IMR-90 (cell line): ENCODE measurements at regions not wholly inside any gene's neighbourhood (a gene's known extent, or its start where the extent isn't known, plus 50 kb on each side); places are given as distances from the start of the nearest gene placed in this dataset.

Source experiments
- ATAC-seq: fragments of 200-7000 bp; cut with Tn5 transposase; 2 replicates; pipeline ENCODE4 v1.9.1; 2020; ENCODE audit warnings: low read depth, mild to moderate bottlenecking, moderate library complexity
- BruUV-seq: library from RNA; stranded (reverse); fragments of 400-500 nt; replicated peaks from 2 replicates; lab custom pipeline; 2021; lab: Mats Ljungman, UMichigan
- CTCF ChIA-PET: fragments of 300-600 bp; formaldehyde crosslinking; extraction: SDS; loops from one replicate; lab custom pipeline; 2021; ENCODE audit warnings: antibody characterized with exemption; lab: Yijun Ruan, JAX
- POLR2A ChIA-PET: fragments of 300-600 bp; sonication (Branson Sonifier 250); formaldehyde crosslinking; loops from one replicate; lab custom pipeline; 2022; ENCODE audit warnings: antibody characterized with exemption; ENCODE audit not compliant: unreplicated experiment; lab: Charles Lee
- DNase-seq: peaks from one replicate; pipeline ENCODE4 v3.0.0; 2013
- H2AFZ ChIP-seq: replicated peaks from 2 replicates; pipeline ENCODE3; 2013; ENCODE audit warnings: low read length, mild to moderate bottlenecking; ENCODE audit not compliant: poor library complexity
- H2AK5ac ChIP-seq: 2 replicates; pipeline ENCODE4 v1.6.1; 2013; ENCODE audit warnings: low read depth, low read length, inconsistent platforms
- H2AK9ac ChIP-seq: replicated peaks from 2 replicates; pipeline ENCODE3; 2013; ENCODE audit warnings: mild to moderate bottlenecking, low read depth, low read length, moderate library complexity; ENCODE audit not compliant: poor library complexity
- H2BK120ac ChIP-seq: 2 replicates; pipeline ENCODE4 v1.6.1; 2013; ENCODE audit warnings: low read depth, low read length, inconsistent platforms
- H2BK15ac ChIP-seq: 3 replicates; pipeline ENCODE4 v1.6.1; 2013; ENCODE audit warnings: low read depth, low read length, inconsistent platforms
- H2BK20ac ChIP-seq: 2 replicates; pipeline ENCODE4 v1.6.1; 2013; ENCODE audit warnings: low read depth, mild to moderate bottlenecking, inconsistent platforms, low read length, moderate library complexity
- H2BK5ac ChIP-seq: 2 replicates; pipeline ENCODE4 v1.6.1; 2013; ENCODE audit warnings: mild to moderate bottlenecking, low read depth, low read length, inconsistent platforms; ENCODE audit not compliant: poor library complexity, severe bottlenecking
- H3K14ac ChIP-seq: replicated peaks from 2 replicates; pipeline ENCODE4 v1.6.1; 2013; ENCODE audit warnings: low read depth, low read length, inconsistent platforms
- H3K18ac ChIP-seq: 2 replicates; pipeline ENCODE4 v1.6.1; 2013; ENCODE audit warnings: low read depth, low read length, control low read depth
- H3K23ac ChIP-seq: 2 replicates; pipeline ENCODE4 v1.6.1; 2013; ENCODE audit warnings: low read depth, low read length, inconsistent platforms
- H3K27ac ChIP-seq: 2 replicates; pipeline ENCODE4 v1.5.1; 2013; ENCODE audit warnings: mild to moderate bottlenecking, control low read depth, low read length; ENCODE audit not compliant: insufficient read depth
- H3K27me3 ChIP-seq: 2 replicates; pipeline ENCODE4 v1.6.1; 2013; ENCODE audit warnings: low read length; ENCODE audit not compliant: control insufficient read depth, insufficient read depth
- H3K36me3 ChIP-seq: 2 replicates; pipeline ENCODE4 v1.6.1; 2013; ENCODE audit warnings: low read length, mixed read lengths; ENCODE audit not compliant: control insufficient read depth, insufficient read depth
- H3K4ac ChIP-seq: 2 replicates; pipeline ENCODE4 v1.6.1; 2013; ENCODE audit warnings: low read depth, low read length, inconsistent platforms
- H3K4me1 ChIP-seq: 2 replicates; pipeline ENCODE4 v1.6.1; 2013; ENCODE audit warnings: low read length, mixed read lengths; ENCODE audit not compliant: control insufficient read depth, insufficient read depth
- H3K4me2 ChIP-seq: 2 replicates; pipeline ENCODE4 v1.6.1; 2013; ENCODE audit warnings: low read depth, mild to moderate bottlenecking, control low read depth, low read length, moderate library complexity
- H3K4me3 ChIP-seq: 2 replicates; pipeline ENCODE4 v1.5.1; 2013; ENCODE audit warnings: low read depth, mild to moderate bottlenecking, control low read depth, low read length, moderate library complexity; ENCODE audit not compliant: insufficient read depth
- H3K56ac ChIP-seq: 2 replicates; pipeline ENCODE4 v1.6.1; 2013; ENCODE audit warnings: low read length, inconsistent platforms; ENCODE audit not compliant: insufficient read depth; ENCODE audit errors: extremely low read depth
- H3K79me1 ChIP-seq, 2 experiments: 2 replicates each; pipeline ENCODE4 v1.6.1; 2013; ENCODE audit warnings: low read length in 2 of 2, inconsistent platforms in 1 of 2, low read depth in 1 of 2
- H3K9ac ChIP-seq: 2 replicates; pipeline ENCODE4 v1.6.1; 2013; ENCODE audit warnings: low read depth, low read length, control low read depth
- H3K9me1 ChIP-seq: 2 replicates; pipeline ENCODE4 v1.6.1; 2013; ENCODE audit warnings: low read length, inconsistent platforms; ENCODE audit not compliant: insufficient read depth
- H3K9me3 ChIP-seq: 2 replicates; pipeline ENCODE4 v1.6.1; 2013; ENCODE audit warnings: low read length; ENCODE audit not compliant: control insufficient read depth, insufficient read depth
- H4K20me1 ChIP-seq: 2 replicates; pipeline ENCODE4 v1.6.1; 2013; ENCODE audit warnings: low read length, inconsistent platforms; ENCODE audit not compliant: insufficient read depth
- H4K5ac ChIP-seq: 2 replicates; pipeline ENCODE4 v1.6.1; 2013; ENCODE audit warnings: mild to moderate bottlenecking, low read depth, low read length, control low read depth
- H4K8ac ChIP-seq, 2 experiments: 2 replicates each; pipeline ENCODE4 v1.6.1; 2013; ENCODE audit warnings: low read depth in 2 of 2, low read length in 2 of 2, control low read depth in 1 of 2, inconsistent platforms in 1 of 2
- H4K91ac ChIP-seq: 2 replicates; pipeline ENCODE4 v1.6.1; 2013; ENCODE audit warnings: low read depth, low read length, inconsistent platforms; ENCODE audit not compliant: insufficient read depth
- BHLHE40 ChIP-seq: fragments of 150-350 bp; IDR thresholded peaks from 2 replicates; pipeline ENCODE4 v1.6.1; 2016; ENCODE audit warnings: mild to moderate bottlenecking, low read depth, low read length
- CEBPB ChIP-seq: IDR thresholded peaks from 2 replicates; pipeline ENCODE4 v1.6.1; 2012; ENCODE audit warnings: low read depth, low read length, improper control_type of control experiment
- ELK1 ChIP-seq: fragments of 150-350 bp; IDR thresholded peaks from 2 replicates; pipeline ENCODE4 v1.6.1; 2016; ENCODE audit warnings: low read depth, mild to moderate bottlenecking, low read length, moderate library complexity, borderline replicate concordance
- FOS ChIP-seq: fragments of 150-350 bp; IDR thresholded peaks from 2 replicates; pipeline ENCODE4 v1.6.1; 2016; ENCODE audit warnings: low read depth, low read length
- MAFK ChIP-seq: IDR thresholded peaks from 2 replicates; pipeline ENCODE4 v1.6.1; 2012; ENCODE audit warnings: low read depth, low read length, improper control_type of control experiment
- MAZ ChIP-seq: IDR thresholded peaks from 2 replicates; pipeline ENCODE4 v1.6.1; 2012; ENCODE audit warnings: low read depth, mild to moderate bottlenecking, low read length, improper control_type of control experiment, moderate library complexity, borderline replicate concordance
- MXI1 ChIP-seq: IDR thresholded peaks from 2 replicates; pipeline ENCODE4 v1.6.1; 2012; ENCODE audit warnings: low read depth, mild to moderate bottlenecking, low read length, moderate library complexity, borderline replicate concordance
- NFE2L2 ChIP-seq: fragments of 150-350 bp; IDR thresholded peaks from 2 replicates; pipeline ENCODE4 v1.6.1; 2016; ENCODE audit warnings: low read depth, mild to moderate bottlenecking, low read length
- POLR2A ChIP-seq: IDR thresholded peaks from 2 replicates; pipeline ENCODE4 v1.6.1; 2012; ENCODE audit warnings: mild to moderate bottlenecking, low read depth, low read length
- RAD21 ChIP-seq: IDR thresholded peaks from 2 replicates; pipeline ENCODE4 v1.6.1; 2012; ENCODE audit warnings: low read length, improper control_type of control experiment
- RCOR1 ChIP-seq: IDR thresholded peaks from 2 replicates; pipeline ENCODE4 v1.6.1; 2012; ENCODE audit warnings: mild to moderate bottlenecking, low read length, improper control_type of control experiment; ENCODE audit not compliant: insufficient replicate concordance
- RFX5 ChIP-seq: IDR thresholded peaks from 2 replicates; pipeline ENCODE4 v1.8.0; 2012; ENCODE audit warnings: low read depth, mild to moderate bottlenecking, low read length, moderate library complexity
- SMC3 ChIP-seq: fragments of 150-350 bp; IDR thresholded peaks from 2 replicates; pipeline ENCODE4 v1.6.1; 2016; ENCODE audit warnings: low read depth, mild to moderate bottlenecking, antibody characterized with exemption, low read length, moderate library complexity
- USF2 ChIP-seq: fragments of 150-350 bp; IDR thresholded peaks from 2 replicates; pipeline ENCODE4 v1.6.1; 2017; ENCODE audit warnings: mild to moderate bottlenecking, antibody characterized with exemption, low read length, low read depth
- WGBS, 2 experiments: methylation state at CpG; one replicate each; pipeline versions ENCODE4 v1.1.5 to v1.1.7; 2013; ENCODE audit warnings: missing lambda C conversion rate in 2 of 2; ENCODE audit not compliant: insufficient read length in 1 of 2; ENCODE audit errors: extremely low coverage in 2 of 2; 5-methylcytosine and 5-hydroxymethylcytosine counted together
- dilution Hi-C: fragments of 300-500 bp; cut with HindIII; formaldehyde crosslinking; loops from one replicate; pipeline ENCODE4 v1.14.3; 2018; ENCODE audit warnings: low sequenced_read_pairs; ENCODE audit not compliant: unreplicated experiment
- in situ Hi-C: fragments of 300-500 bp; cut with MboI; formaldehyde crosslinking; loops from 3 replicates; pipeline ENCODE4 v1.14.3; 2019; ENCODE audit warnings: low sequenced_read_pairs, inconsistent platforms, mixed read lengths
- intact Hi-C: fragments of 100-400 bp; cut with micrococcal nuclease; formaldehyde crosslinking; loops from 2 replicates; pipeline ENCODE4 v1.10.0; 2022
- TF ChIP-seq, protein P1 (sequence below): conservative IDR thresholded peaks from 2 replicates; pipeline ENCODE4 v1.5.1; 2012; ENCODE audit warnings: mild to moderate bottlenecking, low read depth, low read length, improper control_type of control experiment

DNA sequence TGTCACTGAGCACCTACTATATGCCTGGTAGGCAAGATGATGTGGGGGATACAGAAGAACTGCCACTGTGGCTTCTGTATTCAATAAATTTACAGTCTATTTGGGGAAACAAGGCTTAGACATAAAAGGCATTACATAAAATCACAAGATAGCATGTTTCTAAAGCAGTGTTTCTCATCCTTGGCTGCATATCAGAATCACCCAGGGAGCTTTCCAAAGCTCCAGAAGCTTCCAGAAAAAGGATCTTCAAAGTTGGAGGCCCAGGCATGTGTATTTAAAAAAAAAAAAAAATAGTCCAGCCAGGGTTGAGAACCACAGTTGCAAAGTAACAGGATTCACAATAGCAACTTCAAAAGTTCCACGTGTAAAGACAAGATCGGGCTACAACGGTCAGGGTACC lies 112.4 kb upstream of the SPACA1 start:
- H2AK5ac ChIP-seq: no peak overlapping the region
- H2BK5ac ChIP-seq: no peak overlapping the region
- H3K9me3 ChIP-seq: no peaks in the 10 kb centered on the region
- intact Hi-C loops (no loop called here), dilution Hi-C loops (no loop called here), in situ Hi-C loops (loop anchor here (25.0 kb wide), 1 partner anchor 852 kb away; no protein-coding TSS in a partner anchor)
- ATAC-seq (no peak), DNase-seq (no peak)
- no peak overlapping the region for H2BK20ac ChIP-seq
- no peaks in the 10 kb centered on the region for H3K9me1 ChIP-seq
- no peak for TF ChIP-seq NFE2L2
- TF ChIP-seq CEBPB: no peak
- TF ChIP-seq SMC3: no peak
- no peak for TF ChIP-seq ELK1
- TF ChIP-seq BHLHE40: no peak
- TF ChIP-seq RCOR1: no peak
- TF ChIP-seq, protein P1, sequence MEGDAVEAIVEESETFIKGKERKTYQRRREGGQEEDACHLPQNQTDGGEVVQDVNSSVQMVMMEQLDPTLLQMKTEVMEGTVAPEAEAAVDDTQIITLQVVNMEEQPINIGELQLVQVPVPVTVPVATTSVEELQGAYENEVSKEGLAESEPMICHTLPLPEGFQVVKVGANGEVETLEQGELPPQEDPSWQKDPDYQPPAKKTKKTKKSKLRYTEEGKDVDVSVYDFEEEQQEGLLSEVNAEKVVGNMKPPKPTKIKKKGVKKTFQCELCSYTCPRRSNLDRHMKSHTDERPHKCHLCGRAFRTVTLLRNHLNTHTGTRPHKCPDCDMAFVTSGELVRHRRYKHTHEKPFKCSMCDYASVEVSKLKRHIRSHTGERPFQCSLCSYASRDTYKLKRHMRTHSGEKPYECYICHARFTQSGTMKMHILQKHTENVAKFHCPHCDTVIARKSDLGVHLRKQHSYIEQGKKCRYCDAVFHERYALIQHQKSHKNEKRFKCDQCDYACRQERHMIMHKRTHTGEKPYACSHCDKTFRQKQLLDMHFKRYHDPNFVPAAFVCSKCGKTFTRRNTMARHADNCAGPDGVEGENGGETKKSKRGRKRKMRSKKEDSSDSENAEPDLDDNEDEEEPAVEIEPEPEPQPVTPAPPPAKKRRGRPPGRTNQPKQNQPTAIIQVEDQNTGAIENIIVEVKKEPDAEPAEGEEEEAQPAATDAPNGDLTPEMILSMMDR: no peak
- no peak for TF ChIP-seq MAZ
- TF ChIP-seq MAFK: no peak
- TF ChIP-seq RFX5: no peak
- TF ChIP-seq RAD21: no peak
- TF ChIP-seq FOS: no peak
- no peak for TF ChIP-seq POLR2A
- TF ChIP-seq USF2: no peak
- no peak for TF ChIP-seq MXI1
- H3K4me1 ChIP-seq: no peaks in the 10 kb centered on the region
- H3K4me2 ChIP-seq: no peak overlapping the region
- H3K9ac ChIP-seq: no peak overlapping the region
- no peaks in the 10 kb centered on the region for H3K36me3 ChIP-seq
- H3K4ac ChIP-seq: no peak overlapping the region
- H3K4me3 ChIP-seq: no peak overlapping the region
- no peak overlapping the region for H2BK15ac ChIP-seq
- 76% methylated on average over 3 of the region's 3 CpGs; no CpG with 5 or more reads in 1 of the 2 experiments for WGBS, 2 experiments
- no peaks in the 10 kb centered on the region for H4K20me1 ChIP-seq
- no peak overlapping the region for H3K23ac ChIP-seq
- H4K5ac ChIP-seq: no peak overlapping the region
- H2AFZ ChIP-seq: no peak overlapping the region
- no peak overlapping the region for H3K14ac ChIP-seq
- no TSS peak for BruUV-seq
- no peak overlapping the region for H3K18ac ChIP-seq
- H2AK9ac ChIP-seq: no peak overlapping the region
- H3K79me1 ChIP-seq: no peaks in the 10 kb centered on the region
- ChIA-PET CTCF (no interaction called here), POLR2A (interaction anchor here (0.5 kb wide), 1 partner anchor 241 kb away, joined by 3 read pairs; no protein-coding TSS in a partner anchor)
- no peak overlapping the region for H4K8ac ChIP-seq
- H3K56ac ChIP-seq: no peak overlapping the region
- H2BK120ac ChIP-seq: no peak overlapping the region
- no peak overlapping the region for H4K91ac ChIP-seq
- H3K27ac ChIP-seq: no peak overlapping the region
- peaks cover 8% of the 10 kb centered on the region; the same call in 1 of the 2 replicates for H3K27me3 ChIP-seq
